ENCODE measurements at regions not wholly inside any gene's neighbourhood (a gene's known extent, or its start where the extent isn't known, plus 50 kb on each side); places are given as distances from the start of the nearest gene placed in this dataset.

DNA sequence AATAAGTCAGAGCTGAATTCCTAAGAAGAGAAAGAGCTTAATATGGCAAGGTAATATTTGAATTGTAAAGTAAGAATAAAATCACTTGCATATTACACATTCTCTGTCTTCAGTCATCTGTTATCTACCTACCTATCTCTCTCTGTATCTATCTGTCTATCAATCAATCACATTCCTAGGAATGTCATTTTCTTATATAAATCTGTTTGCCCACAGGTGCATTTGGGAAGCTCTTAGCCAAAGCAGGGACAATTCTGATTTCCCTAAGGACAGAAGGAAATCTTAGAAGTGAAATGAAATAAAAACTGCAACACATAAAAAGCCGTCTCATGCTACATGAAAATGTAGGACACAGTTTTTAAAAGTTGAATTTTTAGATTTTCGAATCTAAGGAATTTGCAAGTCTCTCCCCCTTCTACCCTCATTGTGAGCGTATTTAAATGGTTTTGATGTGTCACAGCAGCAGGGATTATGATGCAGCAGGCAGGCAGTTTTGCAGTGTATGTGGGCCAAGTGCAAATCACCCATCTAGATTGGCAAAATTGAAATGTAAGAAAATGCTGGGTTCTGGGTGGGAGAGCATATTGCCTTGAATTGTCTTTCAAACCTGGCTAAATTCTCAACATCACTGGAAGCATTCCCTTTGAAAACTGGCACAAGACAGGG is 155.7 kb downstream of the ACER2 start:
- no peak for TF ChIP-seq POLR2AphosphoS5 (IDR thresholded peaks at IDR 0.05; ENCODE audit: low read depth, low read length)
- no peak for TF ChIP-seq POLR2A (IDR thresholded peaks at IDR 0.05; ENCODE audit: low read depth, low read length)
